Epithelial cell of esophagus (primary cell): ENCODE measurements at regions not wholly inside any gene's neighbourhood (a gene's known extent, or its start where the extent isn't known, plus 50 kb on each side); places are given as distances from the start of the nearest gene placed in this dataset.

ENCODE experiments used
- DNase-seq: peaks from one replicate; pipeline ENCODE4 v3.0.0; 2010; ENCODE audit warnings: low read depth
- H3K4me3 ChIP-seq: 2 replicates; pipeline ENCODE4 v1.5.1; 2011; ENCODE audit warnings: mild to moderate bottlenecking, low read length, control low read depth
- TF ChIP-seq, protein P1 (sequence below): IDR thresholded peaks from 2 replicates; pipeline ENCODE4 v1.5.1; 2011; ENCODE audit warnings: low read depth, mild to moderate bottlenecking, low read length, control low read depth, inconsistent platforms; ENCODE audit not compliant: insufficient read depth; ENCODE audit errors: missing control alignments

DNA sequence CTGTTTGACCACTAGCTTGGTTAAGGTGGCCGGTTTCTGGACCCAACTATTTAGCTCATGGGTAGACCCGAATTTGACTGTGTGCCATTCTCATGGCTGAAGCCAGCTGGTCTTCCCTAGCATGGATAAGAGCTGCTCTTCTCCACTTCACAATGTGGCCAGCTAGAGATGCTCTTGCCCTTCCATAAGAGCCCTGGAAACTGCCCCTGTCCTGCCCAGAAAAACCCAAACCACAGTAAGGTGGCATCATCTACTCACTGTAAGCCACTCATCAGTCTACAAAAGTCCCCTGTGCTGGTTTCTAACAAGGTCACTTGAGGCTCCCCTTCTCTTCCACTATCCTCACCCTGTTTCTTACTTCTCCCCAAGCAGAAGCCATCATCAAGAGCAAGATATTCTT, 165.1 kb downstream of the HS3ST2 start:
- no peak overlapping the region for H3K4me3 ChIP-seq
- TF ChIP-seq, protein P1, sequence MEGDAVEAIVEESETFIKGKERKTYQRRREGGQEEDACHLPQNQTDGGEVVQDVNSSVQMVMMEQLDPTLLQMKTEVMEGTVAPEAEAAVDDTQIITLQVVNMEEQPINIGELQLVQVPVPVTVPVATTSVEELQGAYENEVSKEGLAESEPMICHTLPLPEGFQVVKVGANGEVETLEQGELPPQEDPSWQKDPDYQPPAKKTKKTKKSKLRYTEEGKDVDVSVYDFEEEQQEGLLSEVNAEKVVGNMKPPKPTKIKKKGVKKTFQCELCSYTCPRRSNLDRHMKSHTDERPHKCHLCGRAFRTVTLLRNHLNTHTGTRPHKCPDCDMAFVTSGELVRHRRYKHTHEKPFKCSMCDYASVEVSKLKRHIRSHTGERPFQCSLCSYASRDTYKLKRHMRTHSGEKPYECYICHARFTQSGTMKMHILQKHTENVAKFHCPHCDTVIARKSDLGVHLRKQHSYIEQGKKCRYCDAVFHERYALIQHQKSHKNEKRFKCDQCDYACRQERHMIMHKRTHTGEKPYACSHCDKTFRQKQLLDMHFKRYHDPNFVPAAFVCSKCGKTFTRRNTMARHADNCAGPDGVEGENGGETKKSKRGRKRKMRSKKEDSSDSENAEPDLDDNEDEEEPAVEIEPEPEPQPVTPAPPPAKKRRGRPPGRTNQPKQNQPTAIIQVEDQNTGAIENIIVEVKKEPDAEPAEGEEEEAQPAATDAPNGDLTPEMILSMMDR, result no peak
- no peak for DNase-seq

DNA sequence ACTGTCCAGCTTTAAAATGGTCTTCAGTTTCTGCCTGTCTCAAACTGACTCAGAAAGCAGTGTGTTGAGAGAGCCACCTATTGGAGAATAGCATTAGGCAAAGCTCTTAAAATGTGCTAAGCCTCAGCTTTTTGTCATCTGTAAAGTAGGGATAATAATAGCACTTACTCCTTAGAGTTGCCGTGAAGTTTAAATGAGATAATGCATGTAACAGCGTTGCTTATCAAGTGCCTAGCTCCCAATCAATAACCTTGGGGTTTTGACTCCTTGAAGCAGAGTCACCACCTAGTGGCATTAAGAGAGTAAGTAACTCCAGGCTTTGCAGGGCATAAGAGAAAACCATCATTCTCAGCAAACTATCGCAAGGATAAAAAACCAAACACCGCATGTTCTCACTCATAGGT, 163.3 kb downstream of the HS3ST2 start:
- TF ChIP-seq, protein P1, result peak; percentile 39
- DNase-seq, result peak; percentile 28
- H3K4me3 ChIP-seq, result no peak overlapping the region

DNA sequence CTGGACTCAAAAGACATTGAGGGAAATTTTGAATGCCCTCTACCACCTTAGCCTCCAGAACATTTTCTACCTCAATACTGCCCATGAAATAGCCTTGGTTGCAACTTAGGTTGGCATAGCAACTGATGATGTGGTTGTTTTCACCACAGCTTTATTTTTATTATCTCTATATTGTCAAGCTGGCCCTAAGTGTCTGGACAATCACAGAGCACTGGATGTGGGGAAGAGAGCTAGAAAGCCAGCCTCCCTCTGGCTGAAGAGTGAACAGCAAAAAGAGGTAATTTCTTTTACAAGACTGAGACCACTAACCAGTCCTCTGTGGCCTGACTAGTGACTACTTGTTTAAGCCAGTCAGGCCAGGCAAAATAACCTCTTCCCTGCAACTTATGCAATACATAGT, 159.6 kb downstream of the HS3ST2 start:
- no peak overlapping the region for H3K4me3 ChIP-seq
- TF ChIP-seq, protein P1, result no peak

DNA sequence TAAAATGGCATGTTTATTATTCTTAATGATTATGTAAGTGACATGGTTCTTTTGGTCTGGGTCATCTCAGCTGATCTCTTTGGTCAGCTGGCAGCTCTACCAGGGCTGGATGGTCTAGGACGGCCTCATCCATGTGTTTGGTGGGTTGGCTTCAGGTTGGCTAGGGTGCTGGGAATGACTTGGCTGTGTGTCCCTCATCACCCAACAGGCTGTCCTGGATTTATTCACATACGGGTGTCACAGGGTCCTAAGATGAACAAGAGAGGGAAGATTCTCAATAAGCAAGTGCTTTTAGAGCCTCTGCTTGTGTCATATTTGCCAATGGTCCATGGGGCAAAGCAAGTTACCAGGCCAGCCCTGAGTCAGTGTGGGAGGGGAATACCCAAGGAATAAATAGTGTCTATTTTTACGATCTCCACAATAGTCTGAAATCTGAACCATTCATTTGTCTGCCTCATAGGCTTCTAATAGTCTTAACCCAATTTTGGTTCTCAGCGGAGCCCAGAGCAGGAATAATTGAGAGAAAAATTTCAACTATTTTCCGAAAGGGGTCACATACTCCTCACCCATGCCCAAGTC, 157.5 kb downstream of the HS3ST2 start:
- DNase-seq, result no peak
- H3K4me3 ChIP-seq, result no peak overlapping the region
- TF ChIP-seq, protein P1, result no peak

More for the DNA sequence above, 159.6 kb downstream of the HS3ST2 start:
- DNase-seq, result no peak

DNA sequence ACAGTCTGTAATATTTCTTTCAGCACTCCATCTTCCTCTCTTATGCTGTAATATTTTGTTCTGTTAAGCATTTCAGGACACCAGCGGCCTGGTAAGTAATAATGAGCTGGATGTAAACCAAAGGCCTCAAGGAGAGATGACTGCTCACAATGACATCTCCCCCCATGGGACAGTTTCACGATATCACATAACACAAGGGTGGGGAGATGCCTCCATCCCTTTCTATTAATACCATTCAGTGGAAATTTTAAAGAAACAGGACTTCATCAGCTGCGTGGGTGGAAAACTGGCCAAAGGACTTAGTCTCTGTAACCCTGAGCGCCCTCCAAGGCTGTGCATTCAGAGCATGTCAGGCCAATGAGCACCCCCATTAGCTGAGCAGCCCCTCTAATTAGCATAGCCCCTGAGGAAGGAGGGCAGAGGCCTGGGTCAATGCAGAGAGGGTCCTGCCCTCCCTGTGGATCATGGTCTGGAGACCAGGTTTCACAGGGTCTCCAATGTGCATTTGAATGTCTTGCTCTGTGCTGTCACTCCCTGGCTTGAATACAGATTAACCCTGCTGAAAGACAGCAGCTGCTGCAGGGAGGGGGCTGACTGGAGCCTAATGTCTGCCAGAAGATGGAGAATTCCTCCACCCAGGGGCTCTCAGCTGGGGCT, 156.4 kb downstream of the HS3ST2 start:
- no peak overlapping the region for H3K4me3 ChIP-seq
- TF ChIP-seq, protein P1, result no peak
- DNase-seq, result no peak

DNA sequence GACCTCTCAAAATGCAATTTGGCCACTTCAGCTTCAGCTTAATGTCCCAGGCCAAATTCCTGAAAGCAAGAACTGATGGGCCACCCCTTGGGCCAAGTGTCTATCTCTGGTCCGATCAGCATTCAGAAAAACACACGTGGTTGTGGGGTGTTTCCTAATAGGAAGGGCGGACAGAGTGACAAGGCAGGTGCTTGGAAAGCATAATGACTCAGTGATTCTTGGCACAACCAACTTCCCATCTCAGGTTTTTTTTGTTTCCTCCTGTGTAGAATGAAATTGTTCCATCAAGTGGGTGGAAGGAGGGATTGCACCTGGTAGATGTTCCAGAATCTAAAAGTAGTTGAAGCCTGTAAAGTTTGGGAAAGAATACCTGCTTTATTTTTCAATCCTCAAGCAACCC, 155.6 kb downstream of the HS3ST2 start:
- TF ChIP-seq, protein P1, result peak; percentile 15
- DNase-seq, result peak; percentile 57
- H3K4me3 ChIP-seq, result no peak overlapping the region

DNA sequence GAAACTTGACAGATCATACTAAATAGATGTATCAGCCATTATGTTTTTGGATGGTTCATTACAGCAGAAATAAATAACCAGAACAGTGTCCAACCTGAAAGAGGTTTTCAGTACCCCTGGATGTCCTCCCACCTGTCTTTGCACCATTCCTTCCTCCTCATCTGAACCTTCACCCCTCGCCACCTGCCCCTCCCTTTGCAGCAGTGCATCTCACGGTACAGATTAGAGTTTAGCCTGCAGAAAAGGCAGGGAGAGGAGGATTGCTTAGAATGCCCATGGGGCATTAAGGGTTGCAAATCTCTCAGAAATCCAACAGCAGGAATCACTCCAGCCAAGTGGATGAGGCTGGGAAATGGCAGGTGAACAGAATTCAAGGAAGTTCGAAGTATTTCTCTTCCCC, 155.0 kb downstream of the HS3ST2 start:
- TF ChIP-seq, protein P1, result no peak
- no peak overlapping the region for H3K4me3 ChIP-seq
- DNase-seq, result no peak
